HG02852 (cell line): ENCODE measurements at regions not wholly inside any gene's neighbourhood (a gene's known extent, or its start where the extent isn't known, plus 50 kb on each side); places are given as distances from the start of the nearest gene placed in this dataset.
"Not testable (repeated sequence)": the region's sequence is repeated elsewhere in the genome, so short reads cannot be mapped to it uniquely, and the experiment has no call there.

ENCODE experiments used
- ATAC-seq: cut with Tn5 transposase; IDR thresholded peaks from one replicate; pipeline ENCODE4 v1.9.1; 2021; ENCODE audit warnings: mild to moderate bottlenecking, moderate library complexity; ENCODE audit not compliant: unreplicated experiment

- ATAC-seq, result no peak
These were observed 196.3 kb downstream of the DCDC2C start for GRCh38 chr2:3899536-3900155.

- ATAC-seq, result no peak
These were observed 198.8 kb downstream of the DCDC2C start for GRCh38 chr2:3902131-3902530.

- ATAC-seq, result no peak
These were observed 200.7 kb downstream of the DCDC2C start for GRCh38 chr2:3904061-3904460.

- ATAC-seq, result not testable (repeated sequence)
These were observed 205.1 kb downstream of the DCDC2C start for GRCh38 chr2:3908498-3908897.

- ATAC-seq, result no peak
These were observed 208.6 kb downstream of the DCDC2C start for GRCh38 chr2:3911882-3912455.

GRCh38 chr2:3913166-3913565, 209.8 kb downstream of the DCDC2C start:
- ATAC-seq, result no peak

GRCh38 chr2:3914241-3914640, 210.9 kb downstream of the DCDC2C start:
- no peak for ATAC-seq

- ATAC-seq, result no peak
These were observed 223.7 kb downstream of the DCDC2C start for GRCh38 chr2:3927031-3927430.

- no peak for ATAC-seq
These were observed 226.0 kb downstream of the DCDC2C start for GRCh38 chr2:3929374-3929773.

- ATAC-seq, result no peak
These were observed 226.9 kb downstream of the DCDC2C start for GRCh38 chr2:3930246-3930645.

GRCh38 chr2:3940661-3941060, 237.3 kb downstream of the DCDC2C start:
- ATAC-seq, result no peak

GRCh38 chr2:3942841-3943240, 239.5 kb downstream of the DCDC2C start:
- no peak for ATAC-seq

GRCh38 chr2:3944071-3944470, 240.7 kb downstream of the DCDC2C start:
- no peak for ATAC-seq

- ATAC-seq, result no peak
These were observed 241.5 kb downstream of the DCDC2C start for GRCh38 chr2:3944841-3945240.

- ATAC-seq, result no peak
These were observed 244.8 kb downstream of the DCDC2C start for GRCh38 chr2:3948191-3948590.

GRCh38 chr2:3951131-3951954, 248.0 kb downstream of the DCDC2C start:
- no peak for ATAC-seq

- no peak for ATAC-seq
These were observed 249.6 kb downstream of the DCDC2C start for GRCh38 chr2:3952866-3953516.

- ATAC-seq, result no peak
These were observed 250.9 kb downstream of the DCDC2C start for GRCh38 chr2:3954261-3954660.

GRCh38 chr2:3956406-3956805, 253.0 kb downstream of the DCDC2C start:
- ATAC-seq, result no peak

GRCh38 chr2:3956892-3957291, 253.5 kb downstream of the DCDC2C start:
- ATAC-seq, result no peak

GRCh38 chr2:3958465-3958864, 255.1 kb downstream of the DCDC2C start:
- no peak for ATAC-seq

GRCh38 chr2:3958969-3959368, 255.6 kb downstream of the DCDC2C start:
- ATAC-seq, result no peak
